Large intestine (tissue), 3 donors: ENCODE measurements at regions not wholly inside any gene's neighbourhood (a gene's known extent, or its start where the extent isn't known, plus 50 kb on each side); places are given as distances from the start of the nearest gene placed in this dataset.
"Not testable (repeated sequence)": the region's sequence is repeated elsewhere in the genome, so short reads cannot be mapped to it uniquely, and the experiment has no call there.

Experiments used
- DNase-seq, 2 donors: peaks; one replicate each; pipeline versions ENCODE4 v3.0.0 to v3.0.0-alpha.2; 2013
- H3K27ac ChIP-seq: one replicate; pipeline ENCODE4 v1.5.1; 2013; ENCODE audit warnings: low read length
- H3K27me3 ChIP-seq: 2 replicates; pipeline ENCODE4 v1.6.1; 2013; ENCODE audit warnings: low read length; ENCODE audit not compliant: control insufficient read depth, insufficient read depth
- H3K36me3 ChIP-seq: 2 replicates; pipeline ENCODE4 v1.6.1; 2013; ENCODE audit warnings: low read length; ENCODE audit not compliant: control insufficient read depth, insufficient read depth
- H3K4me1 ChIP-seq: one replicate; pipeline ENCODE4 v1.6.1; 2013; ENCODE audit warnings: low read length; ENCODE audit not compliant: control insufficient read depth, insufficient read depth
- H3K4me3 ChIP-seq: one replicate; pipeline ENCODE4 v1.5.1; 2013; ENCODE audit warnings: low read length
- H3K9me3 ChIP-seq: one replicate; pipeline ENCODE4 v1.6.1; 2013; ENCODE audit warnings: mild to moderate bottlenecking, low read depth, low read length, moderate library complexity; ENCODE audit not compliant: control insufficient read depth
- WGBS: methylation state at CpG from one replicate; pipeline ENCODE4 v1.1.5; 2013; ENCODE audit warnings: low lambda C conversion rate; ENCODE audit not compliant: insufficient coverage; 5-methylcytosine and 5-hydroxymethylcytosine counted together

GRCh38 chr2:224155896-224156295 lies 116.8 kb upstream of the SERPINE2 start:
- Histone ChIP-seq H3K4me1 (no peaks in the 10 kb centered on the region), H3K9me3 (no peaks in the 10 kb centered on the region), H3K4me3 (no peak overlapping the region), H3K27me3 (no peaks in the 10 kb centered on the region), H3K36me3 (no peaks in the 10 kb centered on the region), H3K27ac (no peak overlapping the region)
- DNase-seq: no peak
- 82% methylated on average over 2 of the region's 3 CpGs for WGBS

DNA sequence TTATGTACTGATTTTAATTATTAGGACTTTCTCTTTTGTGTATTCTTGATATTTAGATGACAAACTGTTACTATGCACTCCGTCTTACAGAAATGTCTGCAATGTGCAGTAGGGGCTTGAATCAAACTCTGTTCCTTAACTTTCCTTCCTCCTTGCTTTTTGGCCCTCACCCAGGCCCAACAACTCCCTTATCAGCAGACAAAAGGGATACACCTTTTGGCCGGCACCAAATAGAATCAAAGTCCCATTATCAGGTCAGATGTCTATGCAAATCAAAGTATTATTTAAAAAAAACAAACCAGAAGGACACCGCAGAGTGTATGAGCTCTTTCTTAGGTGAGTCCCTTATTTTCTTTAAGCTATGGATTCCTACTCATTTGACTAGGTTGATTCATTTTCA lies 116.3 kb upstream of the SERPINE2 start:
- Histone ChIP-seq H3K36me3 (no peaks in the 10 kb centered on the region), H3K4me3 (no peak overlapping the region), H3K9me3 (no peaks in the 10 kb centered on the region), H3K4me1 (no peaks in the 10 kb centered on the region), H3K27ac (no peak overlapping the region), H3K27me3 (no peaks in the 10 kb centered on the region)
- DNase-seq: no peak
- WGBS: 88% methylated on average over 1 of the region's 3 CpGs

DNA sequence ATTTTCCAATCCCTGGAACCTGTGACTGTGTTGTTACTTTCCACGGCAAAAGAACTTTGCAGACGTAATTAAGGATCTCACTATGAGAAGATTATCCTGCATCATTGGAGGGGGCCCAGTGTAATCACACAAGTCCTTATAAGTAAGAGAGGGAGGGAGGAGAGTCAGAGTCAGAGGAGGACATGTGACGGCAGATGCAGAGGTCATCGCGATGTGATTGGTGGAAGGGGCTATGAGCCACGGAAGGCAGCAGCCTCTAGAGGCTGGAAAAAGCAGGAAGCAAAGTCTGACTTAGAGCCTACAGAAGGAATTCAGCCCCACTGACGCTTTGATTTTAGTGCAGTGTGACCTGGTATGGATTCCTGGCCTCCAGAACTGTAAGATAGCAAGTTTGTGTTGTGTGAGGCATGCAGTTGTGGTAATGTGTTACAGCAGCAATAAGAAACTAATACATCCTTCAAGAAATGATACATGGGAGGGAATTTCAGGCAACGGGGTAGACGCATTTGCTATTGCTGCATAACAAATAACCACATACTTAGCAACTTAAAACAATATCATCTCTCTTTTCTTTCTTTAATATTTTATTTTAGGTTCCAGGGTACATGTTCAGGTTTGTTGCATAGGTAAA lies 112.7 kb upstream of the SERPINE2 start:
- no peak overlapping the region for H3K27ac ChIP-seq

GRCh38 chr2:224151161-224151560 lies 112.1 kb upstream of the SERPINE2 start:
- no peak overlapping the region for H3K4me3 ChIP-seq
- no peaks in the 10 kb centered on the region for H3K9me3 ChIP-seq
- no peaks in the 10 kb centered on the region for H3K27me3 ChIP-seq
- H3K4me1 ChIP-seq: peaks cover 15% of the 10 kb centered on the region
- H3K36me3 ChIP-seq: no peaks in the 10 kb centered on the region
- DNase-seq: no peak
- H3K27ac ChIP-seq: no peak overlapping the region
- no CpG with 5 or more reads among the region's 3 CpGs for WGBS

More for the DNA sequence above, 112.7 kb upstream of the SERPINE2 start:
- Histone ChIP-seq H3K4me1 (peaks cover 9% of the 10 kb centered on the region), H3K4me3 (no peak overlapping the region), H3K27me3 (no peaks in the 10 kb centered on the region), H3K36me3 (no peaks in the 10 kb centered on the region), H3K9me3 (no peaks in the 10 kb centered on the region)
- WGBS: 100% methylated on average over 1 of the region's 9 CpGs
- no peak for DNase-seq

DNA sequence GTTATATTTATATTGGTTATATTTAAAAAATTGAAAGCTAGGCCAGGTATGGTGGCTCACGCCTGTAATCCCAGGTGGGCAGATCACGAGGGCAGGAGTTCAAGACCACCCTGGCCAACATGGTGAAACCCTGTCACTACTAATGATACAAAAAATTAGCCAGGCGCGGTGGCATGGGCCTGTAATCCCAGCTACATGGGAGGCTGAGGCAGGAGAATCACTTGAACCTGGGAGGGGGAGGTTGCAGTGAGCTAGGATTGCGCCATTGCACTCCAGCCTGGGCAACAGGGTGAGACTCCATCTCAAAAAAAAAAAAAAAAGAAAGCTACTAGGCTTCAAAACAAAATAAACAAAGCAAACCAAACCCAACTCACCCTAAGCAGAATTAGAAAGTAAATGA lies 109.0 kb upstream of the SERPINE2 start:
- DNase-seq, H3K9me3 ChIP-seq, H3K36me3 ChIP-seq, H3K4me3 ChIP-seq, H3K27me3 ChIP-seq, H3K27ac ChIP-seq: not testable (repeated sequence)
- H3K4me1 ChIP-seq: peaks cover 19% of the 10 kb centered on the region
- WGBS: no CpG with 5 or more reads among the region's 5 CpGs

- Histone ChIP-seq H3K36me3 (no peaks in the 10 kb centered on the region), H3K27ac (peak overlapping the region; percentile 76), H3K27me3 (no peaks in the 10 kb centered on the region), H3K4me1 (peaks cover 19% of the 10 kb centered on the region), H3K9me3 (no peaks in the 10 kb centered on the region), H3K4me3 (no peak overlapping the region)
- DNase-seq: peak; percentile 62 to 78
- no CpG with 5 or more reads among the region's 4 CpGs for WGBS
Measured at GRCh38 chr2:224147174-224147573, 108.1 kb upstream of the SERPINE2 start.

- DNase-seq: peak; percentile 42 to 79
Measured at GRCh38 chr2:224146356-224147160, 107.5 kb upstream of the SERPINE2 start.

DNA sequence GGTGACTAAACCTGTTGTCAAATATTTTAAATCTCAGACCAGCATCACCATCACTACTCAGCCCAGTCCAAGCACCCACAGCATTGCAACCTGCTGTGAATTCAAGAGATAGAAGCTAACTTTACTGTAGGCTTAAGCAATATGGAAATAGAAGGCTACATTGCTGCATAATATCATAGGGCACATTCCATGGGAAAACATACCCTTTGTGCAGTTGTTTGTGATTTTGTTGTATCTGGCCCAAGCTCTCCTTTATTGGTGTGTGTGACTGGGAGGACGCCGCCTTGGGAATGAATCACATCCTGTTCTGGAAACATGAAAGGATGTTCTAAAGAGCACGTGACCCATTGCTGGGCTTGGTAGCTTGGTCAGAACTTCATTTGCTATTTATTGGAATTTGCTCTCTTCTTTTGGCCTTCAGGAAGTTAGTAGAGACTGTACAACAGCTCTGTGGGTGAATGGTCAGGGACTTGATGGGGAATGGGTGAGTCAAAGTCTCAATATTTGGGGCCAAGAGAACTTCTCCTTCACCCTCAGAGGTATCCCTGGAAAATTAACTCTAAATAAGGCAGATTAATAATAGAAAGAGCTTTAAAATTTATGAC lies 106.8 kb upstream of the SERPINE2 start:
- Histone ChIP-seq H3K27ac (peak overlapping the region; percentile 76), H3K27me3 (no peaks in the 10 kb centered on the region), H3K4me1 (peaks cover 19% of the 10 kb centered on the region), H3K9me3 (no peaks in the 10 kb centered on the region), H3K4me3 (no peak overlapping the region), H3K36me3 (no peaks in the 10 kb centered on the region)
- DNase-seq: peak; percentile 57 to 82
- no CpG with 5 or more reads among the region's 3 CpGs for WGBS

More at GRCh38 chr2:224146356-224147160, 107.5 kb upstream of the SERPINE2 start:
- no CpG with 5 or more reads among the region's 6 CpGs for WGBS
- H3K4me1 ChIP-seq: peaks cover 19% of the 10 kb centered on the region
- no peaks in the 10 kb centered on the region for H3K27me3 ChIP-seq
- H3K27ac ChIP-seq: peak overlapping the region; percentile 76
- no peak overlapping the region for H3K4me3 ChIP-seq
- no peaks in the 10 kb centered on the region for H3K36me3 ChIP-seq
- H3K9me3 ChIP-seq: no peaks in the 10 kb centered on the region

- Histone ChIP-seq H3K36me3 (no peaks in the 10 kb centered on the region), H3K27me3 (no peaks in the 10 kb centered on the region), H3K4me3 (no peak overlapping the region), H3K27ac (no peak overlapping the region), H3K4me1 (peaks cover 19% of the 10 kb centered on the region), H3K9me3 (no peaks in the 10 kb centered on the region)
- no peak for DNase-seq
- no CpG with 5 or more reads among the region's 1 CpG for WGBS
Measured at GRCh38 chr2:224143526-224143925, 104.4 kb upstream of the SERPINE2 start.

DNA sequence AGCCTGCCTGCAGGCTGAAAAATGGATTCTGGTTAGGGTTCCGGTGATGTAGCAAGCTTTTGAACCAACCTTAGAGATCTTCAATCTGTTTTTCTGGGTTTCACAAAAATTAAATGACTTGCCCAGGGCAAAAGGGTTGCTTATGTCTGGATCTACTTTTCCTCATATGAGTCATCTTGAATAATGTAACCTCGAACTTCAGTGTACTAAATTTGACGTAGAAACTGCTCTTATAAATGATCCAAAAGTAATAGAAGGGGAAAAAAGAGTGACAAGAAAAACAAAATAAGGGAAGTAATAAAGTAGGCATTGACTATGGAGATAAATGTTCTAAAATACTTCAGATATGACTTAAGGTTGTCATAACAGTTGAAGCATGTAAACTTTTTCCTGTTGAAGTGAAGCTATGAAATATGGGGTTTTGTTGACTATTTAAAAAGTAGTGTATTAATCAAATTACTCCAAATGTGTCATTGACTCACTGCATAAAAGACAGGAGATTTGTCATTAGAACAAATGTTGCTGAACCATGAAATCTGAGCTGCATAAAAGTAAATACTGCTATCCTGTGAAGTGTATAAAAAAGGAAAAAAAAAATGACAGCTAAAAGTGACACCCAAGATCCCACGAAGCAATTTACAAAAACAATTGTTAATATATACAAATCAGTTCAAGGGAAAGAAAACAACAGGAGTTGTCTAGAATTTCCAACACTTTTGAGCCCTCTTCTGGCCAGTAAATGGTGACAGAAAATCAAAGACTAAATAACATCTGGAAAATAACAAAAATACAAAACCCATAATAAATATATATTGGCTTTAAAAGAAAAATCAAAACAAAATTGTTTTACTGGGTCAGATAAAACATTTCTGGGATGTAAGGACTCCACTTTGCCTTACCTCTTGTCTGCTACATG lies 103.6 kb upstream of the SERPINE2 start:
- Histone ChIP-seq H3K36me3 (no peaks in the 10 kb centered on the region), H3K27me3 (no peaks in the 10 kb centered on the region), H3K9me3 (no peaks in the 10 kb centered on the region), H3K4me1 (peaks cover 16% of the 10 kb centered on the region), H3K4me3 (no peak overlapping the region), H3K27ac (no peak overlapping the region)
- DNase-seq: no peak
- 88% methylated on average over 1 of the region's 4 CpGs for WGBS
